Epithelial cell of proximal tubule (primary cell): ENCODE measurements at regions not wholly inside any gene's neighbourhood (a gene's known extent, or its start where the extent isn't known, plus 50 kb on each side); places are given as distances from the start of the nearest gene placed in this dataset.

Experiments used
- DNase-seq: peaks from one replicate; pipeline ENCODE4 v3.0.0-alpha.2; 2011; ENCODE audit warnings: low read depth
- H3K4me3 ChIP-seq: 2 replicates; pipeline ENCODE4 v1.5.1; 2011; ENCODE audit warnings: low read depth, mild to moderate bottlenecking, low read length
- TF ChIP-seq, protein P1 (sequence below): conservative IDR thresholded peaks from 2 replicates; pipeline ENCODE4 v1.5.1; 2012; ENCODE audit warnings: low read depth, mild to moderate bottlenecking, low read length

DNA sequence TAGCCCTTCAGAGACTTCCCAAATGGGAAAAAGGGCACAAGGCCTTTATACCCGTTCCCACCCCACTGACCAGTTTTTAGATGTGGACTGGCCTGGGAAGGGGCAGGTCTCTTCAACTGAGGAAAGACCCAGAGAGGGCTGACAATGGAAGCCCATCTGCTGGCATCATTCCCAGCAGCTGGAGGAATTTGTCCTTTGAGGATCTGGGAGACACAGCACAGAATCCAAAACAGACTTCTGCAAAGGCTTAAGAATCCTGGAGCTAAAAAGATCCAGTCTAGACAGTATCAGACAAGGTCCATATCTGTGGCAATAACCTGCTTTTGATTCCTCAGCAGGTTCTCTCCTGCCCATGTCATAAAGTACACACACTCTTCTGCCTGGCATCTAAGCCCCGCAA, 329.2 kb downstream of the TMEM167A start:
- DNase-seq, result no peak
- H3K4me3 ChIP-seq, result no peak overlapping the region
- TF ChIP-seq, protein P1, sequence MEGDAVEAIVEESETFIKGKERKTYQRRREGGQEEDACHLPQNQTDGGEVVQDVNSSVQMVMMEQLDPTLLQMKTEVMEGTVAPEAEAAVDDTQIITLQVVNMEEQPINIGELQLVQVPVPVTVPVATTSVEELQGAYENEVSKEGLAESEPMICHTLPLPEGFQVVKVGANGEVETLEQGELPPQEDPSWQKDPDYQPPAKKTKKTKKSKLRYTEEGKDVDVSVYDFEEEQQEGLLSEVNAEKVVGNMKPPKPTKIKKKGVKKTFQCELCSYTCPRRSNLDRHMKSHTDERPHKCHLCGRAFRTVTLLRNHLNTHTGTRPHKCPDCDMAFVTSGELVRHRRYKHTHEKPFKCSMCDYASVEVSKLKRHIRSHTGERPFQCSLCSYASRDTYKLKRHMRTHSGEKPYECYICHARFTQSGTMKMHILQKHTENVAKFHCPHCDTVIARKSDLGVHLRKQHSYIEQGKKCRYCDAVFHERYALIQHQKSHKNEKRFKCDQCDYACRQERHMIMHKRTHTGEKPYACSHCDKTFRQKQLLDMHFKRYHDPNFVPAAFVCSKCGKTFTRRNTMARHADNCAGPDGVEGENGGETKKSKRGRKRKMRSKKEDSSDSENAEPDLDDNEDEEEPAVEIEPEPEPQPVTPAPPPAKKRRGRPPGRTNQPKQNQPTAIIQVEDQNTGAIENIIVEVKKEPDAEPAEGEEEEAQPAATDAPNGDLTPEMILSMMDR, result no peak

DNA sequence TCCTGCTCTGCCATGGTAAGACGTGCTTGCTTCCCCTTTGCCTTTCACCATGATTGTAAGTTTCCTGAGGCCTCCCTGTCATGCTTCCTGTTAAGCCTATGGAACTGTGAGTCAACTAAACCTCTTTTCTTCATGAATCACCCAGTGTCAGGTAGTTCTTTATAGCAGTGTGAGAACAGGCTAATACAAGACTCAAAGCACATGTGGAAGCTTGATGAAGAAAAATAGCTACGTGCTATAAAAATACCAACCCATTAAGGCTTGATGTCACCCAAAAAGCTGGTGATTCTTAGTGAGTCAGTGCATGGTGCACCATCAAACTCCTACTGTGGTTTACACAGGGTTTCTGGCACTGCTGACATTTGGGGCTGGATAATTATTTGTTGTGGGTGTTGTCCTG, 332.2 kb downstream of the TMEM167A start:
- TF ChIP-seq, protein P1, result no peak
- no peak for DNase-seq
- no peak overlapping the region for H3K4me3 ChIP-seq

DNA sequence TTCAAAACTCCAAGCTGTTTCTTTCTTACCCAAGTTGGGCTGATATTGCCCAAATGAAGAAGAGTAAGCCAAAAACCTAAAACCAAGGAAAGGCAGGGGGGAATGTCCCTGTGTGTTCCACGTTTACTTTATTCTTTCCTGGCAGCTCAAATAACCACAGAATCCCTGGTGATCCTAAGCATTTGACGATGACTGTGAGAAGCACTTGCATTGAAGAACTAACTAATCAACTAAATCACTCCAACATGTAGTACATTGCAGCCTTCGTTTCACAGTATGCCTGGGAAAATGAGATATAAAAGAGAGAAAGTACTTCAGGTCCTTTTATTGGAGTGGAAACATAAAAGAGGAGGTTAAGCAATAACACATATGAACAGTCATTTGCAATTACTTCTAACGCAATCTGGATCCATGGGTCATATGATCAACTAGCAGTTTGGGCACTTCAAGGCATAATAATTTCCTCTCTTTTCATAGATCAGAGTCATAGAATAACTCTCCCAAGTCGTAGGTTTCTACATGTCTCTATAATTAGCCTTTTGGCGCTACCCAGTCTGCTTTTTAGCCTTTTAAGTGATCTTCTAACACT, 338.4 kb downstream of the TMEM167A start:
- TF ChIP-seq, protein P1, result no peak
- no peak for DNase-seq
- H3K4me3 ChIP-seq, result no peak overlapping the region

DNA sequence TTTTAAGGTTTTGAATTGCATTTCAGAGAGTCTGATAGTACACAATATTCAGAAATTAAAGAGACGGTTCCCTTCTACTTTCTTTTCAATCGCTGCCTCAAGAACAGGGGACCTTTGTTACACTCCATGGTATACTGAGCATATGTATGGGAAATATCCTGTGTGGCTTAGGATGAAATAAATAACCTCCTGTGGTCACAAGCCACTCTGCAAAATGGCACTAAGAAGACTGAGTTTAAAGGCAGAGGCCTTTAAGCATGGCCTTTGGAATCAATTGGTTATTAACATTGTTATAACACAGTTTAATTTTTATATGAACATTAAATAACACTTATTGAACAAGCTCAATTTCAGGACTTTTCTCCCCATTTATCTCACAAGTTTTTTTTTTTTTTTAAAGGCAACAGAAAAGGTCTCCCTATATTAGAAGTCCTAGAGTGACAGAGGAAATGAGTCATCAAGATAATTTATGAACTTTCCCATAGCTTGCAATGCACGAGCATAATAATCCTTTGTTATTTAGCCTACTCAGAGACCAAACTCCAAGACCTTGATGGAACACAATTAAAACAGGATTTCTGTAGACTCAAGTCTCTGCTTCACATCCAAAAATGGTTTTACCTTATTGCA, 341.9 kb downstream of the TMEM167A start:
- TF ChIP-seq, protein P1, result no peak
- no peak overlapping the region for H3K4me3 ChIP-seq
- no peak for DNase-seq

DNA sequence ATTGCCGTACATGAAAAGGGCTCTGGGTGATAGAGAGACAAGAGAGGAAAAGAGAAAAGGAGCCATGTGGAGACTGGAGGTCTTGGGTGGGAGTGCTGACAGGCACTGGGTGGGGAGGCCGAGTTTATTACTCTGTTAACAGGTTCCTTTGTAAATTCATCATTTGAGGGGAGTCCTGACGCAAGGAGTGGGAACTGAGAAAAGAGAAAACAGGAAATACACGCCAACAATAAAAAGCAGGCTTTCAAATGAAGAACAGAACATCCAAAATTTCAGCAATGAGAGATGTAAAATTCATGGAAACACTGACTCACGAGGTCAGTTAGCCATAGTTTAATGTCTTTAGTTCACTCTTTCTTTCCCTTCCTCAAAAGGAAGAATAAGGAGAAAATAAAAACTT, 342.8 kb downstream of the TMEM167A start:
- TF ChIP-seq, protein P1, result no peak
- H3K4me3 ChIP-seq, result no peak overlapping the region
- DNase-seq, result no peak

DNA sequence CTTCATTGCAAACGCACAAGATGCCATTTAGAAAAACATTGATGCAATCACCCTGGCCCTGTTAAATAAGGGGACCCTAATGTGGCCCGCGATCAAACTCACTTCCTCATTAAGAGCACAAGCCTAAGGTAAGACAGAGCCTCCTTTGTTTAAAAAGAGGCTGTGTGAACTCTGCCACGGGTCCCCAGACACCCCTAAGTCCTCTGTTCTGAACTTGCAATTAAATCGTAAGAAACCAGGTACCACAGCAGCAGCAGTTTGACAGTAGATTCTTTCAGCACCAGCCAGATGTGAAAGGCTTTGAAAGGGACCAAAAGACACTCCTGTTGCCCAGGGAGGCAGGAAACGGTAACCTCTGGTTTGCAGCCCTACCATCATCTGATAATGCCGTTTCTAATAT, 346.3 kb downstream of the TMEM167A start:
- TF ChIP-seq, protein P1, result no peak
- no peak overlapping the region for H3K4me3 ChIP-seq
- DNase-seq, result no peak
